HEK293T (cell line): ENCODE measurements at regions not wholly inside any gene's neighbourhood (a gene's known extent, or its start where the extent isn't known, plus 50 kb on each side); places are given as distances from the start of the nearest gene placed in this dataset.

ENCODE experiments used
- ARNT ChIP-seq: fragments of 450-650 bp; IDR thresholded peaks from 2 replicates; pipeline ENCODE4 v1.6.1; 2017; ENCODE audit warnings: mild to moderate bottlenecking
- BHLHE40 ChIP-seq: fragments of 450-650 bp; IDR thresholded peaks from 2 replicates; pipeline ENCODE4 v1.6.1; 2016; ENCODE audit warnings: mild to moderate bottlenecking, moderate library complexity, borderline replicate concordance
- HDGF ChIP-seq: fragments of 450-650 bp; IDR thresholded peaks from 2 replicates; pipeline ENCODE4 v1.6.1; 2017; ENCODE audit warnings: antibody characterized with exemption, borderline replicate concordance
- LEF1 ChIP-seq: fragments of 450-650 bp; IDR thresholded peaks from 2 replicates; pipeline ENCODE4 v1.6.1; 2017; ENCODE audit warnings: mild to moderate bottlenecking, borderline replicate concordance
- NFRKB ChIP-seq: fragments of 450-650 bp; IDR thresholded peaks from 2 replicates; pipeline ENCODE4 v1.6.1; 2016; ENCODE audit warnings: mild to moderate bottlenecking, moderate library complexity
- SP1 ChIP-seq: fragments of 450-650 bp; IDR thresholded peaks from 2 replicates; pipeline ENCODE4 v1.6.1; 2017
- SUZ12 ChIP-seq: fragments of 450-650 bp; IDR thresholded peaks from 2 replicates; pipeline ENCODE4 v1.6.1; 2016; ENCODE audit warnings: mild to moderate bottlenecking
- ZNF384 ChIP-seq: fragments of 450-650 bp; IDR thresholded peaks from 2 replicates; pipeline ENCODE4 v1.6.1; 2016

DNA sequence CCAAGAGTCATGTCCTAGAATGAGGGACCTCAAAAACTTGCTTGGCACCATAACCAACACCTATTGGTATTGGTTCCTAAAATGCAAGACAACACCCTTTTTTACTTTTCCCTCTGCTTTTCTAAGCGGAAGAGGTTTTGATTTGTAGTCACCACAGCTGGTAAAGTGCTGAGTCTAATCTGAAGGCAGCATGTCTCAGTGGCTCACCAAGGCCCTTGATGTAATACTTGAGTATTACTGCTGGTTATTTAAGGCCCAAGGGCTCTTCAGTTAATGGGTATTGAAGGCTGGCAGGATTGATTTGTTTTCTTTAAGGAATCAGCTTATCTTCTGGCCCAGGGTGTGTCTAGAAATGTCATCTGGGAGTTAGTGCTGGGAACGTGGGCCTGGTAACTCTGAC, 735.1 kb downstream of the GLUD2 start:
- TF ChIP-seq LEF1 (no peak), SP1 (no peak), NFRKB (no peak), SUZ12 (no peak), BHLHE40 (no peak), ZNF384 (no peak), ARNT (no peak), HDGF (no peak)
